Pancreas (tissue), 10 donors: ENCODE measurements at regions not wholly inside any gene's neighbourhood (a gene's known extent, or its start where the extent isn't known, plus 50 kb on each side); places are given as distances from the start of the nearest gene placed in this dataset.

ENCODE experiments used
- ATAC-seq, 4 donors: fragments of 200-7000 bp; cut with Tn5 transposase; one replicate each; pipeline versions ENCODE4 v1.8.0 to v1.9.1; 2020; ENCODE audit warnings: mild to moderate bottlenecking in 4 of 4, moderate library complexity in 4 of 4
- DNase-seq, 6 donors: peaks; one replicate each; pipeline ENCODE4 v3.0.0-alpha.2; 2020
- FAIRE-seq: peaks from 2 replicates; lab custom pipeline; 2012; peaks lifted over from hg19 to GRCh38; lab: Jason Lieb, UNC
- H3K27ac ChIP-seq, 4 donors: fragments of 200-600 bp; sonication (generic); 1 replicate in 3 of 4; 2 replicates in 1 of 4; pipeline versions ENCODE4 v1.5.0 to v1.8.0; 2020
- H3K27me3 ChIP-seq, 4 donors: fragments of 200-600 bp; one replicate each; pipeline ENCODE4 v1.8.0; 2021
- H3K36me3 ChIP-seq, 3 donors: fragments of 200-600 bp; sonication (generic) in 1 of 3; one replicate each; pipeline versions ENCODE4 v1.5.0 to v1.8.0; 2020 to 2021
- H3K4me1 ChIP-seq, 3 donors: fragments of 200-600 bp; one replicate each; pipeline ENCODE4 v1.8.0; 2021
- H3K4me3 ChIP-seq, 4 donors: fragments of 200-600 bp; sonication (generic) in 2 of 4; one replicate each; pipeline versions ENCODE4 v1.5.0 to v1.8.0; 2020 to 2021
- H3K9me3 ChIP-seq, 4 donors: fragments of 200-600 bp; one replicate each; pipeline ENCODE4 v1.8.0; 2021
- WGBS, 2 donors: extraction: QIAGEN DNeasy Blood & Tissue Kit; methylation state at CpG; one replicate each; pipeline ENCODE4 v1.1.7; 2013; 5-methylcytosine and 5-hydroxymethylcytosine counted together
- intact Hi-C, 3 donors: fragments of 100-400 bp; cut with DNase I; formaldehyde crosslinking; loops; one replicate each; pipeline versions ENCODE4 v1.11.1 to v1.14.2; 2022
- TF ChIP-seq, protein P1 (sequence below), 4 donors: fragments of 200-600 bp; sonication (generic) in 3 of 4; IDR thresholded peaks; one replicate each; pipeline versions ENCODE4 v1.5.0 to v1.8.0; 2021; ENCODE audit warnings: antibody characterized with exemption in 4 of 4
- donor health status: healthy with polysubstance abuse.
- donor health status: DM: no; HTN: no; CAD: no; lungs with moderate emphysema.
- donor health status: DM: no; HTN: no; CAD: no.
- donor health status: control.
- donor health status: control.
- donor health status: Bipolar disorder and iron deficiency.
- donor health status: DM: yes; HTN: yes; CAD: no.
- donor health status: DM: no; HTN: no; CAD: no.
- donor health status: DM: no; HTN: no; CAD: no.
- donor health status: DM: yes; HTN: yes; CAD: no.

DNA sequence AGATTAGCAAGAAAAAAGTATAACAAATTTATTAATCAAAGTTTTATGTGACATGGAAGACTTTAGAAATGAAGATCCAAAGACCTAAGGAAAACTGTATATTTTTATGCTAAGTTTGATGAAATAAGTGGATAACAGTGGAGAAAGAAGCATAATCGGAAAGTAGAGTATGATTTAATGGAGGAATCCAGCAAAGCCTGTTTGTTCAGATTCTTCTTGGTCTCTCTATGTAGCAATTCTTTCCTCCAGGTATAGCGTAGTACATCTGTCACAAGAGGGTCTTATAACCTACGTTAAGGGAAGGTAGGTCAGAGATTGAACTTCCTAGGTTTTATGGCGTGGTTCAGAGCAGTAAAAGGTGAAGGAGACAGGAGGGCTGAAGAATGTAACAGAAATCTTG is 600.6 kb upstream of the CHORDC1 start:
- no peak for FAIRE-seq
- Histone ChIP-seq H3K27me3 (peaks cover 0 to 8% (median 0%) of the 10 kb centered on the region in 4 donors), H3K27ac (no peak overlapping the region), H3K4me1 (no peaks in the 10 kb centered on the region), H3K4me3 (no peak overlapping the region), H3K9me3 (no peaks in the 10 kb centered on the region), H3K36me3 (no peaks in the 10 kb centered on the region)
- DNase-seq = no peak
- TF ChIP-seq, protein P1, sequence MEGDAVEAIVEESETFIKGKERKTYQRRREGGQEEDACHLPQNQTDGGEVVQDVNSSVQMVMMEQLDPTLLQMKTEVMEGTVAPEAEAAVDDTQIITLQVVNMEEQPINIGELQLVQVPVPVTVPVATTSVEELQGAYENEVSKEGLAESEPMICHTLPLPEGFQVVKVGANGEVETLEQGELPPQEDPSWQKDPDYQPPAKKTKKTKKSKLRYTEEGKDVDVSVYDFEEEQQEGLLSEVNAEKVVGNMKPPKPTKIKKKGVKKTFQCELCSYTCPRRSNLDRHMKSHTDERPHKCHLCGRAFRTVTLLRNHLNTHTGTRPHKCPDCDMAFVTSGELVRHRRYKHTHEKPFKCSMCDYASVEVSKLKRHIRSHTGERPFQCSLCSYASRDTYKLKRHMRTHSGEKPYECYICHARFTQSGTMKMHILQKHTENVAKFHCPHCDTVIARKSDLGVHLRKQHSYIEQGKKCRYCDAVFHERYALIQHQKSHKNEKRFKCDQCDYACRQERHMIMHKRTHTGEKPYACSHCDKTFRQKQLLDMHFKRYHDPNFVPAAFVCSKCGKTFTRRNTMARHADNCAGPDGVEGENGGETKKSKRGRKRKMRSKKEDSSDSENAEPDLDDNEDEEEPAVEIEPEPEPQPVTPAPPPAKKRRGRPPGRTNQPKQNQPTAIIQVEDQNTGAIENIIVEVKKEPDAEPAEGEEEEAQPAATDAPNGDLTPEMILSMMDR (IDR thresholded peaks at IDR 0.05) = no peak
- ATAC-seq = no peak
- 46 to 49% methylated on average over 4 of the region's 4 CpGs for WGBS, 2 donors
- intact Hi-C loops = no loop called here

DNA sequence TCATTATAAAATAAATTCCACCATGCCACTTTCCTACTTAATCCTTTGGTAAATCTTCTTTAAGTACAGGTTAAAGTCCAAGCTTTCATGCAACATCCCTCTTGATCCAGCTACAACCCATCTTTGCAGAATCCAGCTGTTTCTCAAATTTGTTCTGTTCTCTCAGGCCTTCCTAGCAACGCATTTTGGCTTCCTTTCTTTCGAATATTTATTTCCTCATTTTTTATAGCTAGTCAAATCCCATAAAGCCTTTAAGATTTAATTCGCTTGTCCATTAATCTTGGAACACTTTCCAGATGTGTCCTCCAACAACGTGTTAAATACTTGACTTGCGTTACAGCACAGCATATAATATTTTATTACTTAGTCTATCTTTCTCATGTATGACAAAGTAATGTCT is 600.1 kb upstream of the CHORDC1 start:
- no peaks in the 10 kb centered on the region for H3K4me1 ChIP-seq
- TF ChIP-seq, protein P1 (IDR thresholded peaks at IDR 0.05) = no peak
- DNase-seq = no peak
- intact Hi-C loops = no loop called here
- no peak for FAIRE-seq
- H3K27me3 ChIP-seq = peaks cover 0 to 8% (median 0%) of the 10 kb centered on the region in 4 donors
- H3K9me3 ChIP-seq = no peaks in the 10 kb centered on the region
- 59 to 69% methylated on average over 5 of the region's 5 CpGs for WGBS, 2 donors
- no peak overlapping the region for H3K4me3 ChIP-seq
- no peak for ATAC-seq
- H3K27ac ChIP-seq = no peak overlapping the region
- no peaks in the 10 kb centered on the region for H3K36me3 ChIP-seq

DNA sequence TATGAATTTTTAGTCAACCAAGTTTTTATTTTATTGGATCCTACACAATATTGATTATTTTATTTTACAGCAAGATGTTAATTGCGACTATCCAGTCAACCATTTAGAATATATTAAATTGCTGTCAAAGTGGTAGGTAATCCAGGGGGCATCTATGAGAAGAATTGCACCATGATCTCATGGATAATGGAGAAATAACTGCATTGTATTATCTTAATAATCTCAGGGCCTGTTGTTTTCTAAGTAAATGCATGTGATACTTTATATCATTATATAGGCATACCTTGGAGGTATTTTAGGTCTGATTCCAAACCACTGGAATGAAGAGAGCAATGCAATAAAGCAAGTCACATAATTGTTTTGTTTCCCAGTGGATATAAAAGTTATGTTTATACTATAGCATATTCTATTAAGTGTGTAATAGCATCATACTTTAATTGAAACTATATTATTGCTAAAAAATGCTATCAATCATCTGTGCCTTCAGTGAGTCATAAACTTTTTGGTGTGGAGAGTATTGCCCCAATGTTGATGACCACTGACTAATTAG is 595.4 kb upstream of the CHORDC1 start:
- no peaks in the 10 kb centered on the region for H3K36me3 ChIP-seq
- no peak for DNase-seq
- no peaks in the 10 kb centered on the region for H3K27me3 ChIP-seq
- TF ChIP-seq, protein P1 (IDR thresholded peaks at IDR 0.05) = no peak
- no peak overlapping the region for H3K27ac ChIP-seq
- intact Hi-C loops = no loop called here
- ATAC-seq = no peak
- no peak overlapping the region for H3K4me3 ChIP-seq
- H3K4me1 ChIP-seq = no peaks in the 10 kb centered on the region
- no peak for FAIRE-seq
- H3K9me3 ChIP-seq = no peaks in the 10 kb centered on the region
- 64 to 81% methylated on average over 1 of the region's 1 CpG for WGBS, 2 donors

DNA sequence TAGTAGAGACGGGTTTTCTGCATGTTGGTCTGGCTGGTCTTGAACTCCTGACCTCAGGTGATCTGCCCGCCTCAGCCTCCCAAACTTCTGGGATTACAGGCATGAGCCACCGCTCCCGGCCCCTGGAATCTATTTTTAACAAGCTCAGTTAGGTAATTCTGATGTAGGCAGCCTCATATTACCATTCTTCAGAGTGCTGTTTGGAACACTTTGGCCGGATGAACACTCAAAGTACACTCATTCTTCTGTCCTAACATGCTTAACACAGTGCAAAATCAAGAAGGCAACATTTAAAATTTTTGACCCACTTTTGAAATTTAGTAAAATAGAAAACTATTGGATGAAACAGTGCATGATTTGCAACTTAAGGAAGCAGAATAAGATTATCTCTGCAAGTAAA is 586.7 kb upstream of the CHORDC1 start:
- TF ChIP-seq, protein P1 (IDR thresholded peaks at IDR 0.05) = no peak
- no peaks in the 10 kb centered on the region for H3K27me3 ChIP-seq

DNA sequence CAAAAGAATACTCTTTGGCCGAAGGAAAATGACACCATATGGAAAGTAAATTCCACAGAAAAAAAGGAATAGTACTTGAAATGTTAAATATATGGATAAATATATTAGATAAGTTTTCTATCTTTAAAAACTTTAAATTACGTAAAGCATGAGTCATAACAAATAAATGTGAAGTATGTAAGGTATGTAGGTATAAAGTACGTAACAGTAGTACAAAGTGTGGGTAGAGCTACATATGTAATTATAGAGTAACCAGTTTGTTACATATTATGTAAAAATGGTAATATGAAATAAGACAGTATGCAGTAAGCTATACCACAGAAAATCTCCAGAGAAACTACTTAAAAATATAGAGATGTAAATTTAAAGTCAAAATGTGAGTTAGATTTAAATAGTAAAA is 582.3 kb upstream of the CHORDC1 start:
- intact Hi-C loops = no loop called here

More for the DNA sequence above, 586.7 kb upstream of the CHORDC1 start:
- no peak for ATAC-seq
- H3K4me1 ChIP-seq = no peaks in the 10 kb centered on the region
- DNase-seq = no peak
- WGBS, 2 donors = 42 to 60% methylated on average over 5 of the region's 5 CpGs
- H3K27ac ChIP-seq = no peak overlapping the region
- FAIRE-seq = no peak
- no peaks in the 10 kb centered on the region for H3K36me3 ChIP-seq
- intact Hi-C loops = no loop called here
- no peak overlapping the region for H3K4me3 ChIP-seq
- no peaks in the 10 kb centered on the region for H3K9me3 ChIP-seq

More for the DNA sequence above, 582.3 kb upstream of the CHORDC1 start:
- WGBS, 2 donors = 64 to 76% methylated on average over 3 of the region's 3 CpGs
- no peaks in the 10 kb centered on the region for H3K9me3 ChIP-seq
- no peak for FAIRE-seq
- H3K4me3 ChIP-seq = no peak overlapping the region
- no peak for DNase-seq
- H3K27me3 ChIP-seq = no peaks in the 10 kb centered on the region
- no peak overlapping the region for H3K27ac ChIP-seq
- H3K36me3 ChIP-seq = no peaks in the 10 kb centered on the region
- TF ChIP-seq, protein P1 (IDR thresholded peaks at IDR 0.05) = no peak
- H3K4me1 ChIP-seq = no peaks in the 10 kb centered on the region
- no peak for ATAC-seq
